ENCODE measurements at regions not wholly inside any gene's neighbourhood (a gene's known extent, or its start where the extent isn't known, plus 50 kb on each side); places are given as distances from the start of the nearest gene placed in this dataset.

- TF ChIP-seq, protein P1, sequence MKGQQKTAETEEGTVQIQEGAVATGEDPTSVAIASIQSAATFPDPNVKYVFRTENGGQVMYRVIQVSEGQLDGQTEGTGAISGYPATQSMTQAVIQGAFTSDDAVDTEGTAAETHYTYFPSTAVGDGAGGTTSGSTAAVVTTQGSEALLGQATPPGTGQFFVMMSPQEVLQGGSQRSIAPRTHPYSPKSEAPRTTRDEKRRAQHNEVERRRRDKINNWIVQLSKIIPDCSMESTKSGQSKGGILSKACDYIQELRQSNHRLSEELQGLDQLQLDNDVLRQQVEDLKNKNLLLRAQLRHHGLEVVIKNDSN (CRISPR knock-in tag; IDR thresholded peaks at IDR 0.05), result no peak
- TF ChIP-seq USF2 (CRISPR knock-in tag; IDR thresholded peaks at IDR 0.05) (no peak), CTCF (IDR thresholded peaks at IDR 0.05) (no peak), MAX (CRISPR knock-in tag; IDR thresholded peaks at IDR 0.05) (no peak), TCF7 (CRISPR knock-in tag; IDR thresholded peaks at IDR 0.05; ENCODE audit: low read depth) (no peak), JUN (CRISPR knock-in tag; IDR thresholded peaks at IDR 0.05) (no peak), SMAD3 (CRISPR knock-in tag; IDR thresholded peaks at IDR 0.05; ENCODE audit: borderline replicate concordance) (no peak)
- TF ChIP-seq, protein P2, sequence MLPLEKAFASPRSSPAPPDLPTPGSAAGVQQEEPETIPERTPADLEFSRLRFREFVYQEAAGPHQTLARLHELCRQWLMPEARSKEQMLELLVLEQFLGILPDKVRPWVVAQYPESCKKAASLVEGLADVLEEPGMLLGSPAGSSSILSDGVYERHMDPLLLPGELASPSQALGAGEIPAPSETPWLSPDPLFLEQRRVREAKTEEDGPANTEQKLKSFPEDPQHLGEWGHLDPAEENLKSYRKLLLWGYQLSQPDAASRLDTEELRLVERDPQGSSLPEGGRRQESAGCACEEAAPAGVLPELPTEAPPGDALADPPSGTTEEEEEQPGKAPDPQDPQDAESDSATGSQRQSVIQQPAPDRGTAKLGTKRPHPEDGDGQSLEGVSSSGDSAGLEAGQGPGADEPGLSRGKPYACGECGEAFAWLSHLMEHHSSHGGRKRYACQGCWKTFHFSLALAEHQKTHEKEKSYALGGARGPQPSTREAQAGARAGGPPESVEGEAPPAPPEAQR (CRISPR knock-in tag; IDR thresholded peaks at IDR 0.05), result no peak
Observed at GRCh38 chr20:48069596-48069995, 284.3 kb upstream of the SULF2 start.
